ENCODE measurements at regions not wholly inside any gene's neighbourhood (a gene's known extent, or its start where the extent isn't known, plus 50 kb on each side); places are given as distances from the start of the nearest gene placed in this dataset.

DNA sequence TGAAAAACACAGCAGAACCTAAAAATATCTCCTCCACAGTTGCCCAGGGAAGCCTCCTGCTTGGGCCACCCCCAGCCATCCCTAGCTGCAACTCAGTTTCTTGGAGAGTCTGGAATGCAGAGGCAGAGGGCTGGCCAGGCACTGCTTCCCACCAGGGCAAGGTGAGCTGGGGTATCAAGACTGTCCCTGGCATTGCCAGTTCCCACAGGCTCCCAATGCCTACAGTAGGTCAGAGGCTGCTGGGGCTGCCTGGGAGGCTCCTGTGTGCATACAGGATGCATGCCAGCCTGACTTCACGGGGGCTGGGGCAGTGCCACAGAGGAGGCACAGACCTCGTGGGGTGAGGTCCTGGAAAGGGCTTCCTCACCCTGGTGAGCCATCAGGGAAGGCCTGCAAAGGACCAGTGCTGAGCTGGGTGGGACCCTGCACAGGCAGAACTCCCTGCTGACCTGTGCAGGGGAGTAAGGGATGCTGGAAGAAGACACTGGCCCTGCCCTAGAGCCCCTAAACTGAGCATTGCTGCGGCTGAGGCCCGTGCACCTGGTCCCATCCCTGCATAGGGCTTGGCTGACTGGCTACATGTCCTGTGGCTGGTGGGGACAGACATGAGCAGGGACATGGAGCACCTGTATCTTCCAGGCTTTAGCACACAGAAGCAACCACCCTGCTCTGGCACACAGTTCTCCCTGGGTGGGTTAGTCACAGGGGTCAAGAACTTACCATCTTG, 121.9 kb upstream of the RET start:
- no peaks in the 10 kb centered on the region for H3K4me1 ChIP-seq (ENCODE audit: control insufficient read depth, insufficient read depth, low read length, poor library complexity, severe bottlenecking)
- no peak overlapping the region for H3K27ac ChIP-seq (ENCODE audit: insufficient read depth, low read length, poor library complexity, severe bottlenecking)
- H3K4me3 Mint-ChIP-seq: no peak overlapping the region
- H3K4me1 Mint-ChIP-seq: peaks cover 0 to 2% (median 0%) of the 10 kb centered on the region in 4 donors
- H3K9me3 Mint-ChIP-seq: peaks cover 0 to 8% (median 0%) of the 10 kb centered on the region in 7 donors
- no peak for DNase-seq
- H3K36me3 ChIP-seq (ENCODE audit: control insufficient read depth, insufficient read depth, low read length): no peaks in the 10 kb centered on the region
- H3K4me3 ChIP-seq (ENCODE audit: low read depth, low read length): no peak overlapping the region
- peaks cover 9% of the 10 kb centered on the region for H3K27me3 Mint-ChIP-seq
- no peak for ATAC-seq (ENCODE audit: low read depth in 2 of 2)
- H3K27me3 ChIP-seq (ENCODE audit: control insufficient read depth, insufficient read depth, low read length): no peaks in the 10 kb centered on the region
- H3K36me3 Mint-ChIP-seq: no peaks in the 10 kb centered on the region
- H3K9me3 ChIP-seq (ENCODE audit: control insufficient read depth in 2 of 2, low read length in 2 of 2): no peaks in the 10 kb centered on the region
- no peak overlapping the region for H3K27ac Mint-ChIP-seq

GRCh38 chr10:42955493-42955889, 121.4 kb upstream of the RET start:
- peaks cover 0 to 8% (median 0%) of the 10 kb centered on the region in 7 donors for H3K9me3 Mint-ChIP-seq
- no peaks in the 10 kb centered on the region for H3K36me3 Mint-ChIP-seq
- no peak overlapping the region for H3K4me3 Mint-ChIP-seq
- H3K27ac ChIP-seq (ENCODE audit: insufficient read depth, low read length, poor library complexity, severe bottlenecking): no peak overlapping the region
- H3K27me3 ChIP-seq (ENCODE audit: control insufficient read depth, insufficient read depth, low read length): no peaks in the 10 kb centered on the region
- H3K9me3 ChIP-seq (ENCODE audit: control insufficient read depth in 2 of 2, low read length in 2 of 2): no peaks in the 10 kb centered on the region
- H3K4me1 ChIP-seq (ENCODE audit: control insufficient read depth, insufficient read depth, low read length, poor library complexity, severe bottlenecking): no peaks in the 10 kb centered on the region
- H3K27me3 Mint-ChIP-seq: peaks cover 9% of the 10 kb centered on the region
- H3K27ac Mint-ChIP-seq: no peak overlapping the region
- H3K4me1 Mint-ChIP-seq: peaks cover 0 to 2% (median 0%) of the 10 kb centered on the region in 4 donors
- H3K4me3 ChIP-seq (ENCODE audit: low read depth, low read length): no peak overlapping the region
- DNase-seq (no peak), ATAC-seq (ENCODE audit: low read depth in 2 of 2) (no peak)
- no peaks in the 10 kb centered on the region for H3K36me3 ChIP-seq (ENCODE audit: control insufficient read depth, insufficient read depth, low read length)

GRCh38 chr10:42956045-42956444, 120.8 kb upstream of the RET start:
- no peaks in the 10 kb centered on the region for H3K36me3 Mint-ChIP-seq
- no peak for DNase-seq
- ATAC-seq (ENCODE audit: low read depth in 2 of 2): no peak
- Histone ChIP-seq H3K9me3 (ENCODE audit: control insufficient read depth in 2 of 2, low read length in 2 of 2) (no peaks in the 10 kb centered on the region), H3K36me3 (ENCODE audit: control insufficient read depth, insufficient read depth, low read length) (no peaks in the 10 kb centered on the region), H3K4me3 (ENCODE audit: low read depth, low read length) (no peak overlapping the region), H3K4me1 (ENCODE audit: control insufficient read depth, insufficient read depth, low read length, poor library complexity, severe bottlenecking) (no peaks in the 10 kb centered on the region), H3K27ac (ENCODE audit: insufficient read depth, low read length, poor library complexity, severe bottlenecking) (no peak overlapping the region), H3K27me3 (ENCODE audit: control insufficient read depth, insufficient read depth, low read length) (no peaks in the 10 kb centered on the region)
- H3K27ac Mint-ChIP-seq: no peak overlapping the region
- peaks cover 0 to 8% (median 0%) of the 10 kb centered on the region in 7 donors for H3K9me3 Mint-ChIP-seq
- H3K4me3 Mint-ChIP-seq: no peak overlapping the region
- H3K27me3 Mint-ChIP-seq: peaks cover 9% of the 10 kb centered on the region
- H3K4me1 Mint-ChIP-seq: peaks cover 0 to 2% (median 0%) of the 10 kb centered on the region in 4 donors

GRCh38 chr10:42958142-42958868, 118.6 kb upstream of the RET start:
- Mint-ChIP-seq H3K9me3 (peaks cover 0 to 8% (median 0%) of the 10 kb centered on the region in 7 donors), H3K27me3 (peaks cover 9% of the 10 kb centered on the region), H3K4me1 (peaks cover 0 to 1% (median 0%) of the 10 kb centered on the region in 4 donors), H3K4me3 (no peak overlapping the region), H3K27ac (no peak overlapping the region), H3K36me3 (no peaks in the 10 kb centered on the region)
- Histone ChIP-seq H3K27ac (ENCODE audit: insufficient read depth, low read length, poor library complexity, severe bottlenecking) (no peak overlapping the region), H3K9me3 (ENCODE audit: control insufficient read depth in 2 of 2, low read length in 2 of 2) (no peaks in the 10 kb centered on the region), H3K4me1 (ENCODE audit: control insufficient read depth, insufficient read depth, low read length, poor library complexity, severe bottlenecking) (no peaks in the 10 kb centered on the region), H3K36me3 (ENCODE audit: control insufficient read depth, insufficient read depth, low read length) (no peaks in the 10 kb centered on the region), H3K27me3 (ENCODE audit: control insufficient read depth, insufficient read depth, low read length) (no peaks in the 10 kb centered on the region), H3K4me3 (ENCODE audit: low read depth, low read length) (no peak overlapping the region)
- ATAC-seq (ENCODE audit: low read depth in 2 of 2): no peak
- no peak for DNase-seq

- DNase-seq (no peak), ATAC-seq (ENCODE audit: low read depth in 2 of 2) (no peak)
- Histone ChIP-seq H3K9me3 (ENCODE audit: control insufficient read depth in 2 of 2, low read length in 2 of 2) (no peaks in the 10 kb centered on the region), H3K27ac (ENCODE audit: insufficient read depth, low read length, poor library complexity, severe bottlenecking) (no peak overlapping the region), H3K36me3 (ENCODE audit: control insufficient read depth, insufficient read depth, low read length) (no peaks in the 10 kb centered on the region), H3K27me3 (ENCODE audit: control insufficient read depth, insufficient read depth, low read length) (no peaks in the 10 kb centered on the region), H3K4me1 (ENCODE audit: control insufficient read depth, insufficient read depth, low read length, poor library complexity, severe bottlenecking) (no peaks in the 10 kb centered on the region), H3K4me3 (ENCODE audit: low read depth, low read length) (no peak overlapping the region)
- H3K4me1 Mint-ChIP-seq: peaks cover 0 to 4% (median 0%) of the 10 kb centered on the region in 4 donors
- H3K27ac Mint-ChIP-seq: no peak overlapping the region
- H3K36me3 Mint-ChIP-seq: no peaks in the 10 kb centered on the region
- H3K27me3 Mint-ChIP-seq: peaks cover 4% of the 10 kb centered on the region
- no peak overlapping the region for H3K4me3 Mint-ChIP-seq
- H3K9me3 Mint-ChIP-seq: peaks cover 0 to 8% (median 0%) of the 10 kb centered on the region in 7 donors
Observed at GRCh38 chr10:42959833-42960232, 117.0 kb upstream of the RET start.

DNA sequence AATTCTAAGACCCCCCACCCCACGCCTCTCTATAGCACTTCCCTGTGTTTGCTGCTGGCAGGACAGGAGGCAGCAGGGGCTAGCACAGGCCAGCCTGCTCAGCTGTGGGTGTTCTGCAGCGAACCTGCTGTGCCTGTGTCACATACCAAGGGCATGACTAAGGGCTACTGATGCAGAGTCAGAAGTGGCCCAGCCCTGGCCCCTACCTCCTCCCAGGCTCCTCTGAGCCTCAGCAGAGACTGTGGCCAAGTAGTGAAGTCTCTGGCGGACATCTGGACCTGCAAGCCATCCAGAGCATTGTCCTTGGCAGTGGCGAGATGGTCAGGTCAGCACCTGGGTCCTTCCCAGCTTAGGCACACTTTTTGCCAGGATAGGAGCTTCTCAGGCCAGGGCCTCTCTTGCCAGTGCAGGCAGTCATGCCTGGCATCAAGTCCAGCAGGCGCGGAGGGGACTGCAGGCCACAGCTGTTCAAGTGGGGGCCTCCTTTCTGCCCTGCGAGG, 116.3 kb upstream of the RET start:
- no peak overlapping the region for H3K27ac ChIP-seq (ENCODE audit: insufficient read depth, low read length, poor library complexity, severe bottlenecking)
- Mint-ChIP-seq H3K9me3 (peaks cover 0 to 8% (median 0%) of the 10 kb centered on the region in 7 donors), H3K27me3 (no peaks in the 10 kb centered on the region), H3K36me3 (no peaks in the 10 kb centered on the region), H3K27ac (no peak overlapping the region), H3K4me3 (no peak overlapping the region), H3K4me1 (peaks cover 0 to 4% (median 0%) of the 10 kb centered on the region in 4 donors)
- no peaks in the 10 kb centered on the region for H3K36me3 ChIP-seq (ENCODE audit: control insufficient read depth, insufficient read depth, low read length)
- H3K4me3 ChIP-seq (ENCODE audit: low read depth, low read length): no peak overlapping the region
- H3K27me3 ChIP-seq (ENCODE audit: control insufficient read depth, insufficient read depth, low read length): no peaks in the 10 kb centered on the region
- H3K4me1 ChIP-seq (ENCODE audit: control insufficient read depth, insufficient read depth, low read length, poor library complexity, severe bottlenecking): no peaks in the 10 kb centered on the region
- DNase-seq (no peak), ATAC-seq (ENCODE audit: low read depth in 2 of 2) (no peak)
- H3K9me3 ChIP-seq (ENCODE audit: control insufficient read depth in 2 of 2, low read length in 2 of 2): no peaks in the 10 kb centered on the region

- Mint-ChIP-seq H3K9me3 (peaks cover 0 to 8% (median 0%) of the 10 kb centered on the region in 7 donors), H3K4me1 (peaks cover 0 to 4% (median 0%) of the 10 kb centered on the region in 4 donors)
- no peak for DNase-seq
Observed at GRCh38 chr10:42960991-42961795, 115.7 kb upstream of the RET start.

More at GRCh38 chr10:42960991-42961795, 115.7 kb upstream of the RET start:
- Mint-ChIP-seq H3K27me3 (no peaks in the 10 kb centered on the region), H3K4me3 (no peak overlapping the region), H3K36me3 (no peaks in the 10 kb centered on the region), H3K27ac (no peak overlapping the region)
- Histone ChIP-seq H3K27ac (ENCODE audit: insufficient read depth, low read length, poor library complexity, severe bottlenecking) (no peak overlapping the region), H3K27me3 (ENCODE audit: control insufficient read depth, insufficient read depth, low read length) (no peaks in the 10 kb centered on the region), H3K4me1 (ENCODE audit: control insufficient read depth, insufficient read depth, low read length, poor library complexity, severe bottlenecking) (no peaks in the 10 kb centered on the region), H3K36me3 (ENCODE audit: control insufficient read depth, insufficient read depth, low read length) (no peaks in the 10 kb centered on the region), H3K9me3 (ENCODE audit: control insufficient read depth in 2 of 2, low read length in 2 of 2) (no peaks in the 10 kb centered on the region), H3K4me3 (ENCODE audit: low read depth, low read length) (no peak overlapping the region)
- ATAC-seq (ENCODE audit: low read depth in 2 of 2): no peak

Measured in CD4-positive, CD25-positive, alpha-beta regulatory T cell (primary cell).